A549 (cell line): ENCODE measurements at regions not wholly inside any gene's neighbourhood (a gene's known extent, or its start where the extent isn't known, plus 50 kb on each side); places are given as distances from the start of the nearest gene placed in this dataset.

ENCODE experiments used
- ATAC-seq, 2 experiments: fragments of 200-7000 bp in 1 of 2; fragments of >200 bp in 1 of 2; cut with Nextera tagmentation in 1 of 2; cut with Tn5 transposase in 1 of 2; 3 replicates each; pipeline versions ENCODE4 v1.8.0 to v1.9.1; 2018 to 2020; ENCODE audit warnings: mild to moderate bottlenecking in 1 of 2, moderate library complexity in 1 of 2
- CTCF ChIA-PET: fragments of 300-600 bp; sonication (Branson Sonifier 250); formaldehyde crosslinking; extraction: SDS; loops from one replicate; lab custom pipeline; 2021; ENCODE audit warnings: antibody characterized with exemption, inconsistent platforms; lab: Yijun Ruan, JAX
- POLR2A ChIA-PET: fragments of 350-600 bp; formaldehyde crosslinking; extraction: SDS; loops from one replicate; lab custom pipeline; 2021; ENCODE audit warnings: antibody characterized with exemption, inconsistent platforms; lab: Yijun Ruan, JAX
- DNase-seq, 2 experiments: peaks; one replicate each; pipeline versions ENCODE4 v3.0.0 to v3.0.0-alpha.2; 2011 to 2016; ENCODE audit warnings: low read depth in 1 of 2, low spot score in 1 of 2
- FAIRE-seq: peaks from 2 replicates; lab custom pipeline; 2011; peaks lifted over from hg19 to GRCh38; lab: Jason Lieb, UNC
- H3K27ac ChIP-seq, 2 experiments: fragments of >200 bp; sonication (Bioruptor Twin); formaldehyde crosslinking; 3 replicates each; pipeline ENCODE4 v1.5.1; 2016 to 2017
- H3K4me1 ChIP-seq: fragments of >200 bp; sonication (Bioruptor Twin); formaldehyde crosslinking; 3 replicates; pipeline ENCODE4 v1.6.1; 2016
- H3K4me2 ChIP-seq: fragments of >200 bp; sonication (Bioruptor Twin); formaldehyde crosslinking; 3 replicates; pipeline ENCODE4 v1.6.1; 2016
- H3K4me3 ChIP-seq: fragments of >200 bp; sonication (Bioruptor Twin); formaldehyde crosslinking; 3 replicates; pipeline ENCODE4 v1.5.1; 2016
- H3K9me3 ChIP-seq: fragments of >200 bp; sonication (Bioruptor Twin); formaldehyde crosslinking; 3 replicates; pipeline ENCODE4 v1.6.1; 2016
- CBX2 ChIP-seq: fragments of 200-600 bp; sonication (generic); IDR thresholded peaks from 2 replicates; pipeline ENCODE4 v1.6.1; 2016; ENCODE audit warnings: low read depth, mild to moderate bottlenecking, borderline replicate concordance
- CBX8 ChIP-seq: fragments of 200-600 bp; sonication (generic); IDR thresholded peaks from 2 replicates; pipeline ENCODE4 v1.6.1; 2016
- CEBPB ChIP-seq, 2 experiments: fragments of >200 bp in 1 of 2; sonication (Bioruptor Twin) in 1 of 2; formaldehyde crosslinking in 1 of 2; IDR thresholded peaks; 2 replicates each; pipeline ENCODE4 v1.6.1; 2012 to 2016
- CTCF ChIP-seq: fragments of >200 bp; sonication (Bioruptor Twin); formaldehyde crosslinking; IDR thresholded peaks from 3 replicates; pipeline ENCODE4 v1.5.1; 2016
- E2F6 ChIP-seq: IDR thresholded peaks from 2 replicates; pipeline ENCODE4 v1.6.1; 2012; ENCODE audit warnings: low read depth, borderline replicate concordance
- EHMT2 ChIP-seq: fragments of 200-600 bp; sonication (generic); IDR thresholded peaks from 2 replicates; pipeline ENCODE4 v1.6.1; 2016; ENCODE audit warnings: antibody characterized with exemption, low read depth, mild to moderate bottlenecking, moderate library complexity
- ESRRA ChIP-seq: fragments of 150-350 bp; IDR thresholded peaks from 2 replicates; pipeline ENCODE4 v1.6.1; 2014; ENCODE audit warnings: mild to moderate bottlenecking, low read length, borderline replicate concordance
- HDAC2 ChIP-seq: fragments of 200-600 bp; sonication (generic); IDR thresholded peaks from 2 replicates; pipeline ENCODE4 v1.6.1; 2016
- HES2 ChIP-seq: fragments of >200 bp; sonication (Bioruptor Twin); formaldehyde crosslinking; IDR thresholded peaks from 2 replicates; pipeline ENCODE4 v1.6.1; 2016
- HEYL ChIP-seq: fragments of 250-450 bp; sonication (Bioruptor Pico); IDR thresholded peaks from 2 replicates; pipeline ENCODE4 v1.8.0; 2021; ENCODE audit warnings: mild to moderate bottlenecking, moderate library complexity
- HOXA7 ChIP-seq: fragments of 250-450 bp; sonication (Bioruptor Pico); IDR thresholded peaks from 2 replicates; pipeline ENCODE4 v1.5.0; 2020; ENCODE audit warnings: mild to moderate bottlenecking, moderate library complexity
- HOXB13 ChIP-seq: fragments of 250-450 bp; sonication (Bioruptor Pico); IDR thresholded peaks from 2 replicates; pipeline ENCODE4 v1.5.0; 2020; ENCODE audit warnings: low read depth, mild to moderate bottlenecking, moderate library complexity
- HOXB5 ChIP-seq: fragments of 250-450 bp; sonication (Bioruptor Pico); IDR thresholded peaks from 2 replicates; pipeline ENCODE4 v1.5.0; 2020; ENCODE audit warnings: mild to moderate bottlenecking, moderate library complexity
- JUN ChIP-seq, 2 experiments: fragments of >200 bp; sonication (Bioruptor Twin); formaldehyde crosslinking; IDR thresholded peaks; 2 replicates in 1 of 2; 3 replicates in 1 of 2; pipeline ENCODE4 v1.6.1; 2016 to 2017
- KDM1A ChIP-seq: fragments of 200-600 bp; sonication (generic); IDR thresholded peaks from 2 replicates; pipeline ENCODE4 v1.6.1; 2016; ENCODE audit warnings: low read depth, mild to moderate bottlenecking
- MAFK ChIP-seq: fragments of 450-650 bp; IDR thresholded peaks from 2 replicates; pipeline ENCODE4 v1.6.1; 2014; ENCODE audit not compliant: partially characterized antibody
- MAX ChIP-seq: IDR thresholded peaks from 2 replicates; pipeline ENCODE4 v1.6.1; 2012
- NFE2L2 ChIP-seq: fragments of 150-350 bp; conservative IDR thresholded peaks from 2 replicates; pipeline ENCODE4 v1.6.1; 2014; ENCODE audit warnings: low read length
- PHF8 ChIP-seq: fragments of 200-600 bp; sonication (generic); IDR thresholded peaks from 2 replicates; pipeline ENCODE4 v1.6.1; 2016; ENCODE audit warnings: low read depth, mild to moderate bottlenecking, antibody characterized with exemption, moderate library complexity, borderline replicate concordance
- POLR2AphosphoS2 ChIP-seq: conservative IDR thresholded peaks from 2 replicates; pipeline ENCODE4 v1.6.1; 2012; ENCODE audit warnings: low read length, improper control_type of control experiment, inconsistent platforms
- RAD21 ChIP-seq, 2 experiments: fragments of >200 bp in 1 of 2; sonication (Bioruptor Twin) in 1 of 2; formaldehyde crosslinking in 1 of 2; IDR thresholded peaks in 1 of 2; conservative IDR thresholded peaks in 1 of 2; 2 replicates in 1 of 2; 3 replicates in 1 of 2; pipeline ENCODE4 v1.6.1; 2012 to 2018; ENCODE audit warnings: inconsistent platforms in 1 of 2
- RARB ChIP-seq: fragments of 250-450 bp; sonication (Bioruptor Pico); IDR thresholded peaks from 2 replicates; pipeline ENCODE4 v1.8.0; 2021; ENCODE audit warnings: mild to moderate bottlenecking, moderate library complexity
- SMC3 ChIP-seq: fragments of >200 bp; sonication (Bioruptor Twin); formaldehyde crosslinking; IDR thresholded peaks from 3 replicates; pipeline ENCODE4 v1.6.1; 2018; ENCODE audit warnings: inconsistent platforms
- TFCP2L1 ChIP-seq: fragments of 250-450 bp; sonication (Bioruptor Pico); IDR thresholded peaks from 2 replicates; pipeline ENCODE4 v1.5.0; 2021; ENCODE audit warnings: mild to moderate bottlenecking
- TP53 ChIP-seq: fragments of 250-450 bp; sonication (Bioruptor Pico); IDR thresholded peaks from 2 replicates; pipeline ENCODE4 v1.5.0; 2021; ENCODE audit warnings: mild to moderate bottlenecking, moderate library complexity
- ZFP36 ChIP-seq: fragments of 450-650 bp; IDR thresholded peaks from 2 replicates; pipeline ENCODE4 v1.6.1; 2014; ENCODE audit warnings: borderline replicate concordance; ENCODE audit not compliant: partially characterized antibody
- ZNF302 ChIP-seq: fragments of 250-450 bp; sonication (Bioruptor Pico); IDR thresholded peaks from 2 replicates; pipeline ENCODE4 v1.9.0; 2021; ENCODE audit warnings: inconsistent platforms, mild to moderate bottlenecking, moderate library complexity
- ZSCAN20 ChIP-seq: fragments of 250-450 bp; sonication (Bioruptor Pico); IDR thresholded peaks from 2 replicates; pipeline ENCODE4 v1.8.0; 2022; ENCODE audit warnings: mild to moderate bottlenecking, moderate library complexity
- WGBS: methylation state at CpG from one replicate; pipeline ENCODE4 v1.1.6; 2017; ENCODE audit errors: missing lambda C conversion rate; 5-methylcytosine and 5-hydroxymethylcytosine counted together

GRCh38 chrY:7437086-7437485 lies 525.5 kb upstream of the AMELY start:
- no peak for FAIRE-seq
- 0% methylated on average over 1 of the region's 1 CpG for WGBS

GRCh38 chrY:7433817-7434809 lies 522.6 kb upstream of the AMELY start:
- no peak overlapping the region for H3K27ac ChIP-seq
- CTCF ChIA-PET = no interaction called here
- POLR2A ChIA-PET = no interaction called here
- no peak for ATAC-seq
- DNase-seq = no peak
- no peak overlapping the region for H3K4me3 ChIP-seq
- H3K4me1 ChIP-seq = no peaks in the 10 kb centered on the region
- no peak overlapping the region for H3K4me2 ChIP-seq
- no peak for FAIRE-seq
- WGBS = 17% methylated on average over 9 of the region's 10 CpGs
- no peak for TF ChIP-seq TP53 (CRISPR knock-in tag)
- no peak for TF ChIP-seq JUN (IDR thresholded peaks at IDR 0.05)
- TF ChIP-seq ZFP36 = no peak
- no peak for TF ChIP-seq RAD21 (conservative IDR thresholded peaks at IDR 0.05 in 1 of 2, IDR thresholded peaks at IDR 0.05 in 1 of 2)
- TF ChIP-seq CBX8 = no peak
- TF ChIP-seq MAX = no peak
- TF ChIP-seq KDM1A = no peak
- no peak for TF ChIP-seq SMC3
- TF ChIP-seq ZSCAN20 (CRISPR knock-in tag) = no peak
- TF ChIP-seq HOXB13 = no peak
- no peak for TF ChIP-seq CEBPB (IDR thresholded peaks at IDR 0.05)
- no peak for TF ChIP-seq ESRRA
- no peak for TF ChIP-seq ZNF302 (CRISPR knock-in tag)
- TF ChIP-seq PHF8 = no peak
- TF ChIP-seq HES2 = no peak
- no peak for TF ChIP-seq NFE2L2
- no peak for TF ChIP-seq HEYL
- TF ChIP-seq HOXB5 (CRISPR knock-in tag) = no peak
- TF ChIP-seq HOXA7 (CRISPR knock-in tag) = no peak
- TF ChIP-seq TFCP2L1 (CRISPR knock-in tag) = no peak
- TF ChIP-seq, all 56 proteins: peak for 0
- no peaks in the 10 kb centered on the region for H3K9me3 ChIP-seq

More at GRCh38 chrY:7437086-7437485, 525.5 kb upstream of the AMELY start:
- Histone ChIP-seq H3K4me1 (no peaks in the 10 kb centered on the region), H3K9me3 (no peaks in the 10 kb centered on the region), H3K27ac (no peak overlapping the region), H3K4me3 (no peak overlapping the region), H3K4me2 (no peak overlapping the region)
- CTCF ChIA-PET = no interaction called here
- POLR2A ChIA-PET = no interaction called here
- TF ChIP-seq KDM1A (no peak), E2F6 (no peak), ZSCAN20 (CRISPR knock-in tag) (no peak), RARB (CRISPR knock-in tag) (no peak), CBX2 (no peak), POLR2AphosphoS2 (no peak), NFE2L2 (no peak), HDAC2 (no peak), MAFK (no peak), ZFP36 (no peak), EHMT2 (no peak), CTCF (no peak), CEBPB (IDR thresholded peaks at IDR 0.05) (no peak), ESRRA (no peak), HOXA7 (CRISPR knock-in tag) (no peak)
- ATAC-seq (no peak), DNase-seq (no peak)
